GM23338 (cell line): ENCODE measurements at regions not wholly inside any gene's neighbourhood (a gene's known extent, or its start where the extent isn't known, plus 50 kb on each side); places are given as distances from the start of the nearest gene placed in this dataset.
A peak's percentile ranks its signal among the peaks of the same experiment; 100 is the strongest.

Experiments
- CREB1 ChIP-seq: fragments of 250-450 bp; sonication (Bioruptor Pico); IDR thresholded peaks from 2 replicates; pipeline ENCODE4 v1.5.0; 2020; ENCODE audit warnings: low read depth, mild to moderate bottlenecking, moderate library complexity
- EZH2phosphoT487 ChIP-seq: fragments of 200-600 bp; sonication (generic); IDR thresholded peaks from one replicate; pipeline ENCODE4 v1.8.1; 2018; ENCODE audit warnings: antibody characterized with exemption; ENCODE audit not compliant: unreplicated experiment
- JUNB ChIP-seq: IDR thresholded peaks from one replicate; pipeline ENCODE4 v1.6.1; 2016; ENCODE audit warnings: antibody characterized with exemption; ENCODE audit not compliant: unreplicated experiment
- TF ChIP-seq, protein P1 (sequence below), 2 experiments: fragments of 200-600 bp in 1 of 2; sonication (generic) in 1 of 2; conservative IDR thresholded peaks; 2 replicates each; pipeline versions ENCODE4 v1.5.1 to v1.6.1; 2016 to 2017; ENCODE audit warnings: antibody characterized with exemption in 2 of 2, low read depth in 2 of 2, mild to moderate bottlenecking in 2 of 2, moderate library complexity in 1 of 2
- TF ChIP-seq, protein P2 (sequence below): IDR thresholded peaks from one replicate; pipeline ENCODE4 v1.6.1; 2018; ENCODE audit warnings: antibody characterized with exemption; ENCODE audit not compliant: unreplicated experiment
- TF ChIP-seq, protein P3 (sequence below): IDR thresholded peaks from 2 replicates; pipeline ENCODE4 v1.6.1; 2016; ENCODE audit warnings: antibody characterized with exemption

DNA sequence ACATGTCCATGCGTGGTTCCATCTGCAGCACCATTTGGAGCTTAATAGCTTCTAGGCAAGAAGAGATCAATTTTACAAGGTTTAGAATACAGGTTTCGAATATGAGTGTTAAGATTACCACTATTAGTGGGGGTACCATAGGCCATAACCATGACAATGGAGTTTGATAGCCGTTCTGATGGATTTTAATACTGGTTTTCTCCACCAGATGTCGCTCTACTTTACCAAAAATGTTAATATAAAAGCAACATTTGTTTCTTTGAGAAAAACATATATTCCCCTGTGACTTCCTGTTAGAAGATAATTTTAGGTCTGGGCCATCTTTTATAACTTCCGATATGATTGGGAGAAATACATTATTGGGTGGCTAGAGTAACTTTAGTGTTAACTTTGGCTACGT, 499.7 kb upstream of the POU3F4 start:
- TF ChIP-seq EZH2phosphoT487: no peak
- TF ChIP-seq, protein P1, sequence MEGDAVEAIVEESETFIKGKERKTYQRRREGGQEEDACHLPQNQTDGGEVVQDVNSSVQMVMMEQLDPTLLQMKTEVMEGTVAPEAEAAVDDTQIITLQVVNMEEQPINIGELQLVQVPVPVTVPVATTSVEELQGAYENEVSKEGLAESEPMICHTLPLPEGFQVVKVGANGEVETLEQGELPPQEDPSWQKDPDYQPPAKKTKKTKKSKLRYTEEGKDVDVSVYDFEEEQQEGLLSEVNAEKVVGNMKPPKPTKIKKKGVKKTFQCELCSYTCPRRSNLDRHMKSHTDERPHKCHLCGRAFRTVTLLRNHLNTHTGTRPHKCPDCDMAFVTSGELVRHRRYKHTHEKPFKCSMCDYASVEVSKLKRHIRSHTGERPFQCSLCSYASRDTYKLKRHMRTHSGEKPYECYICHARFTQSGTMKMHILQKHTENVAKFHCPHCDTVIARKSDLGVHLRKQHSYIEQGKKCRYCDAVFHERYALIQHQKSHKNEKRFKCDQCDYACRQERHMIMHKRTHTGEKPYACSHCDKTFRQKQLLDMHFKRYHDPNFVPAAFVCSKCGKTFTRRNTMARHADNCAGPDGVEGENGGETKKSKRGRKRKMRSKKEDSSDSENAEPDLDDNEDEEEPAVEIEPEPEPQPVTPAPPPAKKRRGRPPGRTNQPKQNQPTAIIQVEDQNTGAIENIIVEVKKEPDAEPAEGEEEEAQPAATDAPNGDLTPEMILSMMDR (conservative IDR thresholded peaks at IDR 0.05; ENCODE audit: low read depth in 2 of 2): peak in 1 of 2 experiments; percentile 41; a peak in 2 of 4 replicates
- TF ChIP-seq, protein P2, sequence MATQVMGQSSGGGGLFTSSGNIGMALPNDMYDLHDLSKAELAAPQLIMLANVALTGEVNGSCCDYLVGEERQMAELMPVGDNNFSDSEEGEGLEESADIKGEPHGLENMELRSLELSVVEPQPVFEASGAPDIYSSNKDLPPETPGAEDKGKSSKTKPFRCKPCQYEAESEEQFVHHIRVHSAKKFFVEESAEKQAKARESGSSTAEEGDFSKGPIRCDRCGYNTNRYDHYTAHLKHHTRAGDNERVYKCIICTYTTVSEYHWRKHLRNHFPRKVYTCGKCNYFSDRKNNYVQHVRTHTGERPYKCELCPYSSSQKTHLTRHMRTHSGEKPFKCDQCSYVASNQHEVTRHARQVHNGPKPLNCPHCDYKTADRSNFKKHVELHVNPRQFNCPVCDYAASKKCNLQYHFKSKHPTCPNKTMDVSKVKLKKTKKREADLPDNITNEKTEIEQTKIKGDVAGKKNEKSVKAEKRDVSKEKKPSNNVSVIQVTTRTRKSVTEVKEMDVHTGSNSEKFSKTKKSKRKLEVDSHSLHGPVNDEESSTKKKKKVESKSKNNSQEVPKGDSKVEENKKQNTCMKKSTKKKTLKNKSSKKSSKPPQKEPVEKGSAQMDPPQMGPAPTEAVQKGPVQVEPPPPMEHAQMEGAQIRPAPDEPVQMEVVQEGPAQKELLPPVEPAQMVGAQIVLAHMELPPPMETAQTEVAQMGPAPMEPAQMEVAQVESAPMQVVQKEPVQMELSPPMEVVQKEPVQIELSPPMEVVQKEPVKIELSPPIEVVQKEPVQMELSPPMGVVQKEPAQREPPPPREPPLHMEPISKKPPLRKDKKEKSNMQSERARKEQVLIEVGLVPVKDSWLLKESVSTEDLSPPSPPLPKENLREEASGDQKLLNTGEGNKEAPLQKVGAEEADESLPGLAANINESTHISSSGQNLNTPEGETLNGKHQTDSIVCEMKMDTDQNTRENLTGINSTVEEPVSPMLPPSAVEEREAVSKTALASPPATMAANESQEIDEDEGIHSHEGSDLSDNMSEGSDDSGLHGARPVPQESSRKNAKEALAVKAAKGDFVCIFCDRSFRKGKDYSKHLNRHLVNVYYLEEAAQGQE: no peak
- no peak for TF ChIP-seq JUNB
- TF ChIP-seq, protein P3, sequence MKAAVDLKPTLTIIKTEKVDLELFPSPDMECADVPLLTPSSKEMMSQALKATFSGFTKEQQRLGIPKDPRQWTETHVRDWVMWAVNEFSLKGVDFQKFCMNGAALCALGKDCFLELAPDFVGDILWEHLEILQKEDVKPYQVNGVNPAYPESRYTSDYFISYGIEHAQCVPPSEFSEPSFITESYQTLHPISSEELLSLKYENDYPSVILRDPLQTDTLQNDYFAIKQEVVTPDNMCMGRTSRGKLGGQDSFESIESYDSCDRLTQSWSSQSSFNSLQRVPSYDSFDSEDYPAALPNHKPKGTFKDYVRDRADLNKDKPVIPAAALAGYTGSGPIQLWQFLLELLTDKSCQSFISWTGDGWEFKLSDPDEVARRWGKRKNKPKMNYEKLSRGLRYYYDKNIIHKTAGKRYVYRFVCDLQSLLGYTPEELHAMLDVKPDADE: no peak
- no peak for TF ChIP-seq CREB1 (CRISPR knock-in tag)
